GM13976 (cell line): ENCODE measurements at regions not wholly inside any gene's neighbourhood (a gene's known extent, or its start where the extent isn't known, plus 50 kb on each side); places are given as distances from the start of the nearest gene placed in this dataset.

Source experiments
- DNase-seq: peaks from one replicate; pipeline ENCODE4 v3.0.0; 2012; ENCODE audit warnings: low spot score
- CTCF ChIP-seq: IDR thresholded peaks from 2 replicates; pipeline ENCODE4 v1.5.1; 2012; ENCODE audit warnings: borderline replicate concordance, mild to moderate bottlenecking; ENCODE audit not compliant: insufficient read depth; ENCODE audit errors: extremely low read depth, missing control alignments, control extremely low read depth
- in situ Hi-C: fragments of 300-500 bp; cut with MboI; formaldehyde crosslinking; loops from one replicate; pipeline ENCODE4 v1.12.0; 2022; ENCODE audit warnings: low sequenced_read_pairs, mixed read lengths, inconsistent platforms; ENCODE audit not compliant: unreplicated experiment

GRCh38 chr9:107387409-107387808 lies 102.2 kb downstream of the KLF4 start:
- no peak for DNase-seq
- in situ Hi-C loops: no loop called here
- TF ChIP-seq CTCF: no peak

- in situ Hi-C loops: no loop called here
- DNase-seq: no peak
- no peak for TF ChIP-seq CTCF
Observed at GRCh38 chr9:107386396-107386795, 103.2 kb downstream of the KLF4 start.
